Astrocyte (in vitro differentiated cells and primary cell): ENCODE measurements at regions not wholly inside any gene's neighbourhood (a gene's known extent, or its start where the extent isn't known, plus 50 kb on each side); places are given as distances from the start of the nearest gene placed in this dataset.

Experiments
- DNase-seq: peaks from one replicate; pipeline ENCODE4 v3.0.0-alpha.2; 2010; ENCODE audit warnings: low read depth
- FAIRE-seq: peaks from 2 replicates; lab custom pipeline; 2011; peaks lifted over from hg19 to GRCh38; lab: Jason Lieb, UNC
- H2AFZ ChIP-seq: 2 replicates; pipeline ENCODE4 v1.6.0; 2012; ENCODE audit warnings: low read depth, low read length, inconsistent platforms
- H3K27ac ChIP-seq: 2 replicates; pipeline ENCODE4 v1.5.1; 2011; ENCODE audit warnings: low read depth, low read length, inconsistent platforms
- H3K27me3 ChIP-seq: 2 replicates; pipeline ENCODE4 v1.6.0; 2011; ENCODE audit warnings: low read length, inconsistent platforms; ENCODE audit not compliant: insufficient read depth
- H3K36me3 ChIP-seq: 2 replicates; pipeline ENCODE4 v1.5.1; 2011; ENCODE audit warnings: low read length, inconsistent platforms; ENCODE audit not compliant: insufficient read depth
- H3K4me1 ChIP-seq: 2 replicates; pipeline ENCODE4 v1.5.1; 2011; ENCODE audit warnings: low read length, inconsistent platforms; ENCODE audit not compliant: insufficient read depth
- H3K4me2 ChIP-seq: 2 replicates; pipeline ENCODE4 v1.6.0; 2012; ENCODE audit warnings: low read length, inconsistent platforms
- H3K4me3 ChIP-seq: 2 replicates; pipeline ENCODE4 v1.5.1; 2011; ENCODE audit warnings: low read depth, mild to moderate bottlenecking, low read length, inconsistent platforms; ENCODE audit not compliant: insufficient read depth
- H3K79me2 ChIP-seq: 2 replicates; pipeline ENCODE4 v1.6.0; 2012; ENCODE audit warnings: mild to moderate bottlenecking, low read length, inconsistent platforms; ENCODE audit not compliant: insufficient read depth
- H3K9ac ChIP-seq: 2 replicates; pipeline ENCODE4 v1.6.0; 2012; ENCODE audit warnings: mild to moderate bottlenecking, low read length, inconsistent platforms
- H3K9me3 ChIP-seq: 2 replicates; pipeline ENCODE4 v1.5.1; 2012; ENCODE audit warnings: low read depth, mild to moderate bottlenecking, low read length, inconsistent platforms; ENCODE audit not compliant: insufficient read depth
- H4K20me1 ChIP-seq: 2 replicates; pipeline ENCODE4 v1.6.0; 2012; ENCODE audit warnings: low read length, inconsistent platforms; ENCODE audit not compliant: insufficient read depth
- H3K27ac Mint-ChIP-seq: one replicate; pipeline ENCODE4 v1.8.0; 2021; ENCODE audit warnings: mild to moderate bottlenecking, mixed read lengths; ENCODE audit not compliant: unreplicated experiment
- H3K27me3 Mint-ChIP-seq: one replicate; pipeline ENCODE4 v1.8.0; 2021; ENCODE audit warnings: low read depth, mixed read lengths; ENCODE audit not compliant: unreplicated experiment
- H3K36me3 Mint-ChIP-seq: one replicate; pipeline ENCODE4 v1.8.0; 2021; ENCODE audit warnings: low read depth, mixed read lengths; ENCODE audit not compliant: unreplicated experiment
- H3K4me1 Mint-ChIP-seq: one replicate; pipeline ENCODE4 v1.8.0; 2021; ENCODE audit warnings: low read depth, mixed read lengths; ENCODE audit not compliant: unreplicated experiment
- H3K4me3 Mint-ChIP-seq: one replicate; pipeline ENCODE4 v1.8.0; 2021; ENCODE audit warnings: mild to moderate bottlenecking, moderate library complexity, mixed read lengths; ENCODE audit not compliant: unreplicated experiment
- H3K9me3 Mint-ChIP-seq: one replicate; pipeline ENCODE4 v1.8.0; 2021; ENCODE audit warnings: mild to moderate bottlenecking, mixed read lengths; ENCODE audit not compliant: unreplicated experiment
- CTCF ChIP-seq: IDR thresholded peaks from 2 replicates; pipeline ENCODE4 v1.5.1; 2011; ENCODE audit warnings: low read depth, mild to moderate bottlenecking, inconsistent platforms, low read length, moderate library complexity; ENCODE audit not compliant: insufficient read depth
- EZH2 ChIP-seq: IDR thresholded peaks from 2 replicates; pipeline ENCODE4 v1.6.1; 2012; ENCODE audit warnings: mild to moderate bottlenecking, low read length, inconsistent platforms; ENCODE audit not compliant: insufficient read depth

GRCh38 chr11:69545976-69546617, 64.6 kb downstream of the LINC01488 start:
- Mint-ChIP-seq H3K4me1 (peaks cover 10% of the 10 kb centered on the region), H3K9me3 (peaks cover 23% of the 10 kb centered on the region), H3K36me3 (no peaks in the 10 kb centered on the region), H3K27ac (no peak overlapping the region), H3K27me3 (peaks cover 40% of the 10 kb centered on the region), H3K4me3 (no peak overlapping the region)
- Histone ChIP-seq H3K4me2 (no peak overlapping the region), H3K36me3 (no peaks in the 10 kb centered on the region), H3K9ac (no peak overlapping the region), H3K27me3 (peaks cover 7% of the 10 kb centered on the region), H3K27ac (no peak overlapping the region), H2AFZ (no peak overlapping the region), H3K4me3 (no peak overlapping the region), H3K4me1 (peaks cover 5% of the 10 kb centered on the region), H4K20me1 (no peaks in the 10 kb centered on the region), H3K9me3 (peaks cover 2% of the 10 kb centered on the region), H3K79me2 (no peaks in the 10 kb centered on the region)
- no peak for TF ChIP-seq CTCF
- TF ChIP-seq EZH2: no peak
- DNase-seq (no peak), FAIRE-seq (no peak)

- Mint-ChIP-seq H3K4me1 (peaks cover 7% of the 10 kb centered on the region), H3K36me3 (no peaks in the 10 kb centered on the region), H3K27ac (no peak overlapping the region), H3K27me3 (peaks cover 38% of the 10 kb centered on the region), H3K4me3 (no peak overlapping the region), H3K9me3 (peaks cover 28% of the 10 kb centered on the region)
- Histone ChIP-seq H3K27me3 (peaks cover 7% of the 10 kb centered on the region), H3K79me2 (no peaks in the 10 kb centered on the region), H3K9ac (no peak overlapping the region), H3K36me3 (no peaks in the 10 kb centered on the region), H3K27ac (no peak overlapping the region), H3K4me2 (no peak overlapping the region), H3K4me1 (peaks cover 2% of the 10 kb centered on the region), H4K20me1 (no peaks in the 10 kb centered on the region), H3K9me3 (peaks cover 2% of the 10 kb centered on the region), H3K4me3 (no peak overlapping the region), H2AFZ (no peak overlapping the region)
- DNase-seq: no peak
- FAIRE-seq: no peak
- no peak for TF ChIP-seq CTCF
- no peak for TF ChIP-seq EZH2
Observed at GRCh38 chr11:69546735-69547370, 65.4 kb downstream of the LINC01488 start.

- H3K27ac ChIP-seq: no peak overlapping the region
- no peaks in the 10 kb centered on the region for H3K36me3 ChIP-seq
- H3K4me1 ChIP-seq: no peaks in the 10 kb centered on the region
- H3K4me2 ChIP-seq: no peak overlapping the region
- Mint-ChIP-seq H3K27ac (no peak overlapping the region), H3K9me3 (peaks cover 27% of the 10 kb centered on the region), H3K4me1 (peaks cover 2% of the 10 kb centered on the region), H3K27me3 (peaks cover 26% of the 10 kb centered on the region), H3K36me3 (no peaks in the 10 kb centered on the region), H3K4me3 (no peak overlapping the region)
- no peak for FAIRE-seq
- TF ChIP-seq EZH2 (no peak), CTCF (no peak)
- peaks cover 5% of the 10 kb centered on the region for H3K27me3 ChIP-seq
- no peak overlapping the region for H3K9ac ChIP-seq
- no peaks in the 10 kb centered on the region for H3K79me2 ChIP-seq
- H3K4me3 ChIP-seq: no peak overlapping the region
- no peaks in the 10 kb centered on the region for H4K20me1 ChIP-seq
- H3K9me3 ChIP-seq: peaks cover 2% of the 10 kb centered on the region
- DNase-seq: peak; percentile 8
- no peak overlapping the region for H2AFZ ChIP-seq
Observed at GRCh38 chr11:69550846-69551245, 69.4 kb downstream of the LINC01488 start.
